ENCODE measurements at regions not wholly inside any gene's neighbourhood (a gene's known extent, or its start where the extent isn't known, plus 50 kb on each side); places are given as distances from the start of the nearest gene placed in this dataset.

DNA sequence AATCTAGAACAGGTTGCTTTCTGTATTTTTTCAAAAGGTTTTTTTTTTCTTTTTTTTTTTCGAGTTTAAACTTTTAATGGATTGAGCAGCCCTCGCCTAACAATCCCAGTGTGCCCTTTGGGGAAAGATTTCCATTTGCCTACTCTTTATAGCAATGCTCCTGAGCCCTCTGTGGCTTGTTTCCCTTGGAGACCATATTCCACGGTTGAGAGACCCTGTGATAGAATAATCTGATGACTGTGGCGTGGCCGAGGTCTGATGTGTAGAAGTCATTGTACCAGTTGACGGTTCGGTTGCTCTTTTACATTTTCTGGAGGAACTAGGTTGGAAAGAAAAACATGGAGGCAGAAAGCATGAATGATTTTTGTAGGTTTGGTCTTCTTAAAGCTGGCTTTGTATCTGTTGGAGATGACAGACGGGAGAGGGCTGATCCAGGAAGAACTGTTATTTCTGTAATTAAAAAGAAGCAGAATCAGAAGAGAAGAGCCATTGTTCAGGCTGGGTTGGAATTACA, 305.7 kb upstream of the NRIP1 start:
- Histone ChIP-seq H3K27ac (ENCODE audit: extremely low read depth, low read depth, low read length) (no peak overlapping the region), H3K4me1 (ENCODE audit: control insufficient read depth, insufficient read depth, low read length) (no peaks in the 10 kb centered on the region), H3K4me3 (ENCODE audit: low read depth, low read length) (no peak overlapping the region), H3K36me3 (ENCODE audit: control insufficient read depth in 2 of 2, insufficient read depth in 1 of 2, low read length in 2 of 2) (no peaks in the 10 kb centered on the region), H3K9me3 (ENCODE audit: control insufficient read depth, insufficient read depth, low read depth, low read length) (no peaks in the 10 kb centered on the region)
- POLR2A ChIA-PET: no interaction called here
- CTCF ChIA-PET: interaction anchor here (0.6 kb wide), 1 partner anchor 151 kb away, joined by 6 read pairs; no protein-coding TSS in a partner anchor
- no peak for TF ChIP-seq WT1 (tag by site-specific recombination; IDR thresholded peaks at IDR 0.05)
- no peak for TF ChIP-seq ZNF548 (tag by site-specific recombination; IDR thresholded peaks at IDR 0.05)
- TF ChIP-seq ZNF175 (tag by site-specific recombination; IDR thresholded peaks at IDR 0.05): no peak

DNA sequence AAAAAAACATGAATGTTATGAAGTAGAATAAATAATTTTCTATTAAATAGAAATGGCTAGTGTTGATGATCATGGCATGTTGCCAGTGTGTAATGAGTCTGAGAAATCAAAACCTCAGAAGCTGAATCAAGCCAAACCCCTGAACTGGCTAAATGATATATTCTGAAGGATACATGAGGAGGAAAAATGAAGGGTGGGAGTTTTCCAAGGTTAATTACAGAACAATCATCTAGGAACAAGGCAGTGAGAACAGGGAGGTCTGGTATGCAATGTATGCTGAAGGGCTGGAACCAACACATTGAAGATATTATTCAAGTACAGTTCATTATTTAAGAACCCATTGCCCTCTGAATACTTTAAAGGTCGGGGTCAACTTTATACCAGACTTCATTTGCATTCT, 309.1 kb upstream of the NRIP1 start:
- Histone ChIP-seq H3K4me3 (ENCODE audit: low read depth, low read length) (no peak overlapping the region), H3K9me3 (ENCODE audit: control insufficient read depth, insufficient read depth, low read depth, low read length) (no peaks in the 10 kb centered on the region), H3K27ac (ENCODE audit: extremely low read depth, low read depth, low read length) (no peak overlapping the region), H3K4me1 (ENCODE audit: control insufficient read depth, insufficient read depth, low read length) (no peaks in the 10 kb centered on the region), H3K36me3 (ENCODE audit: control insufficient read depth in 2 of 2, insufficient read depth in 1 of 2, low read length in 2 of 2) (no peaks in the 10 kb centered on the region)
- ChIA-PET CTCF (no interaction called here), POLR2A (no interaction called here)
- TF ChIP-seq ZNF548 (tag by site-specific recombination; IDR thresholded peaks at IDR 0.05) (no peak), ZNF561 (tag by site-specific recombination; IDR thresholded peaks at IDR 0.05; ENCODE audit: borderline replicate concordance) (no peak), SP3 (tag by site-specific recombination; IDR thresholded peaks at IDR 0.05) (no peak)
- TF ChIP-seq, protein P1, sequence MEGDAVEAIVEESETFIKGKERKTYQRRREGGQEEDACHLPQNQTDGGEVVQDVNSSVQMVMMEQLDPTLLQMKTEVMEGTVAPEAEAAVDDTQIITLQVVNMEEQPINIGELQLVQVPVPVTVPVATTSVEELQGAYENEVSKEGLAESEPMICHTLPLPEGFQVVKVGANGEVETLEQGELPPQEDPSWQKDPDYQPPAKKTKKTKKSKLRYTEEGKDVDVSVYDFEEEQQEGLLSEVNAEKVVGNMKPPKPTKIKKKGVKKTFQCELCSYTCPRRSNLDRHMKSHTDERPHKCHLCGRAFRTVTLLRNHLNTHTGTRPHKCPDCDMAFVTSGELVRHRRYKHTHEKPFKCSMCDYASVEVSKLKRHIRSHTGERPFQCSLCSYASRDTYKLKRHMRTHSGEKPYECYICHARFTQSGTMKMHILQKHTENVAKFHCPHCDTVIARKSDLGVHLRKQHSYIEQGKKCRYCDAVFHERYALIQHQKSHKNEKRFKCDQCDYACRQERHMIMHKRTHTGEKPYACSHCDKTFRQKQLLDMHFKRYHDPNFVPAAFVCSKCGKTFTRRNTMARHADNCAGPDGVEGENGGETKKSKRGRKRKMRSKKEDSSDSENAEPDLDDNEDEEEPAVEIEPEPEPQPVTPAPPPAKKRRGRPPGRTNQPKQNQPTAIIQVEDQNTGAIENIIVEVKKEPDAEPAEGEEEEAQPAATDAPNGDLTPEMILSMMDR (tag by site-specific recombination; IDR thresholded peaks at IDR 0.05): no peak
- TF ChIP-seq, protein P2, sequence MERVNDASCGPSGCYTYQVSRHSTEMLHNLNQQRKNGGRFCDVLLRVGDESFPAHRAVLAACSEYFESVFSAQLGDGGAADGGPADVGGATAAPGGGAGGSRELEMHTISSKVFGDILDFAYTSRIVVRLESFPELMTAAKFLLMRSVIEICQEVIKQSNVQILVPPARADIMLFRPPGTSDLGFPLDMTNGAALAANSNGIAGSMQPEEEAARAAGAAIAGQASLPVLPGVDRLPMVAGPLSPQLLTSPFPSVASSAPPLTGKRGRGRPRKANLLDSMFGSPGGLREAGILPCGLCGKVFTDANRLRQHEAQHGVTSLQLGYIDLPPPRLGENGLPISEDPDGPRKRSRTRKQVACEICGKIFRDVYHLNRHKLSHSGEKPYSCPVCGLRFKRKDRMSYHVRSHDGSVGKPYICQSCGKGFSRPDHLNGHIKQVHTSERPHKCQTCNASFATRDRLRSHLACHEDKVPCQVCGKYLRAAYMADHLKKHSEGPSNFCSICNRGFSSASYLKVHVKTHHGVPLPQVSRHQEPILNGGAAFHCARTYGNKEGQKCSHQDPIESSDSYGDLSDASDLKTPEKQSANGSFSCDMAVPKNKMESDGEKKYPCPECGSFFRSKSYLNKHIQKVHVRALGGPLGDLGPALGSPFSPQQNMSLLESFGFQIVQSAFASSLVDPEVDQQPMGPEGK (tag by site-specific recombination; IDR thresholded peaks at IDR 0.05): no peak
- TF ChIP-seq, protein P3, sequence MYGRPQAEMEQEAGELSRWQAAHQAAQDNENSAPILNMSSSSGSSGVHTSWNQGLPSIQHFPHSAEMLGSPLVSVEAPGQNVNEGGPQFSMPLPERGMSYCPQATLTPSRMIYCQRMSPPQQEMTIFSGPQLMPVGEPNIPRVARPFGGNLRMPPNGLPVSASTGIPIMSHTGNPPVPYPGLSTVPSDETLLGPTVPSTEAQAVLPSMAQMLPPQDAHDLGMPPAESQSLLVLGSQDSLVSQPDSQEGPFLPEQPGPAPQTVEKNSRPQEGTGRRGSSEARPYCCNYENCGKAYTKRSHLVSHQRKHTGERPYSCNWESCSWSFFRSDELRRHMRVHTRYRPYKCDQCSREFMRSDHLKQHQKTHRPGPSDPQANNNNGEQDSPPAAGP (tag by site-specific recombination; IDR thresholded peaks at IDR 0.05): no peak

DNA sequence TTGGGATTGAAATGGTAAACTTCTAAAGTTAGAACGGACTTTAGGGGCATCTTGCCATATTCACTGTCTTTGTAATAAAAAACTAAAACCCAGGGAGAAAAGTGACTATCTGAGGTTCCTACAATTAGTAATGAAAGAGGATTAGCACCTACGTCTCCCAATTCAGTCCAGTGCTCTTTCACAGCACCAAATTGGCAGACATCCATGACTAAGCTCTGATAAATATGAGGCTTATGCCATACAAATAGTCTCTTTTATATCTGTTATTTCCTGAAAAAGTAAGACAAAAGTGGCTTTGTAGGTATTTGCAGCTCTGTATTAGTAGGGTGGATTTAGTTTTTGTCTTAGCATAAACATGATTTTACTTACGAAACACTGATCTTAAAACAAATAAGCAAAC, 315.0 kb upstream of the NRIP1 start:
- POLR2A ChIA-PET: no interaction called here
- CTCF ChIA-PET: no interaction called here

DNA sequence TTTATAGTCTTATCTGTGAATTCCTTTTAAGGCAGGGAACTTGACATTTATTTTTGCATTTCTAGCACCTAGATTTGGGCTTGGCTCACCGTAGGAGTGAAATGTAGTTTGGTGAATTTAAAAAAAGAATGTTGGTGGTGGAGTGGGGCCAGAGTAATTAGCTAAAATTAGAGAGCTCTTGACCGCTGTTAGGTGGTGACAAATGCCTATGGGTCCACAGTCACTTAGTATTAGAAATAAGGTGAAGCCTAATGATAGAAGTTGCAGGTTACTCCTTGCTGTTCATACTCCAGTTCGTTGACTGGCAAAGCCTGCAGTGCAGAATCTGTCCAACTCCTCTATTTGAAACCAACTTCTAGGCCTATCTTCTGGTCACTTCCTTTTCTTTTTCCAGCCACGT, 318.8 kb upstream of the NRIP1 start:
- TF ChIP-seq, protein P4, sequence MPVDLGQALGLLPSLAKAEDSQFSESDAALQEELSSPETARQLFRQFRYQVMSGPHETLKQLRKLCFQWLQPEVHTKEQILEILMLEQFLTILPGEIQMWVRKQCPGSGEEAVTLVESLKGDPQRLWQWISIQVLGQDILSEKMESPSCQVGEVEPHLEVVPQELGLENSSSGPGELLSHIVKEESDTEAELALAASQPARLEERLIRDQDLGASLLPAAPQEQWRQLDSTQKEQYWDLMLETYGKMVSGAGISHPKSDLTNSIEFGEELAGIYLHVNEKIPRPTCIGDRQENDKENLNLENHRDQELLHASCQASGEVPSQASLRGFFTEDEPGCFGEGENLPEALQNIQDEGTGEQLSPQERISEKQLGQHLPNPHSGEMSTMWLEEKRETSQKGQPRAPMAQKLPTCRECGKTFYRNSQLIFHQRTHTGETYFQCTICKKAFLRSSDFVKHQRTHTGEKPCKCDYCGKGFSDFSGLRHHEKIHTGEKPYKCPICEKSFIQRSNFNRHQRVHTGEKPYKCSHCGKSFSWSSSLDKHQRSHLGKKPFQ (tag by site-specific recombination; IDR thresholded peaks at IDR 0.05): no peak
- TF ChIP-seq ZNF558 (tag by site-specific recombination; IDR thresholded peaks at IDR 0.05): no peak
- TF ChIP-seq ZBTB1 (tag by site-specific recombination; IDR thresholded peaks at IDR 0.05): no peak
- TF ChIP-seq GLIS1 (tag by site-specific recombination; IDR thresholded peaks at IDR 0.05): no peak
- TF ChIP-seq GLI2 (tag by site-specific recombination; IDR thresholded peaks at IDR 0.05; ENCODE audit: borderline replicate concordance, low read depth): no peak
- no peaks in the 10 kb centered on the region for H3K9me3 ChIP-seq (ENCODE audit: control insufficient read depth, insufficient read depth, low read depth, low read length)
- H3K27ac ChIP-seq (ENCODE audit: extremely low read depth, low read depth, low read length): no peak overlapping the region
- POLR2A ChIA-PET: no interaction called here
- H3K4me3 ChIP-seq (ENCODE audit: low read depth, low read length): no peak overlapping the region
- no peaks in the 10 kb centered on the region for H3K36me3 ChIP-seq (ENCODE audit: control insufficient read depth in 2 of 2, insufficient read depth in 1 of 2, low read length in 2 of 2)
- H3K4me1 ChIP-seq (ENCODE audit: control insufficient read depth, insufficient read depth, low read length): no peaks in the 10 kb centered on the region
- CTCF ChIA-PET: interaction anchor here (0.6 kb wide), 1 partner anchor 52 kb away, joined by 3 read pairs; no protein-coding TSS in a partner anchor

More for the DNA sequence above, 315.0 kb upstream of the NRIP1 start:
- H3K4me3 ChIP-seq (ENCODE audit: low read depth, low read length): no peak overlapping the region
- H3K4me1 ChIP-seq (ENCODE audit: control insufficient read depth, insufficient read depth, low read length): no peaks in the 10 kb centered on the region
- TF ChIP-seq ZNF391 (tag by site-specific recombination; IDR thresholded peaks at IDR 0.05; ENCODE audit: borderline replicate concordance, low read depth) (no peak), ZNF23 (tag by site-specific recombination; IDR thresholded peaks at IDR 0.05; ENCODE audit: borderline replicate concordance) (no peak), ZNF48 (tag by site-specific recombination; IDR thresholded peaks at IDR 0.05) (no peak), BCL11A (tag by site-specific recombination; IDR thresholded peaks at IDR 0.05; ENCODE audit: low read depth) (no peak), ZNF341 (tag by site-specific recombination; IDR thresholded peaks at IDR 0.05; ENCODE audit: low read depth) (no peak), KLF8 (tag by site-specific recombination; IDR thresholded peaks at IDR 0.05) (no peak), ZNF707 (tag by site-specific recombination; IDR thresholded peaks at IDR 0.05) (no peak), ZNF350 (tag by site-specific recombination; IDR thresholded peaks at IDR 0.05) (no peak)
- no peak overlapping the region for H3K27ac ChIP-seq (ENCODE audit: extremely low read depth, low read depth, low read length)
- no peaks in the 10 kb centered on the region for H3K36me3 ChIP-seq (ENCODE audit: control insufficient read depth in 2 of 2, insufficient read depth in 1 of 2, low read length in 2 of 2)
- no peaks in the 10 kb centered on the region for H3K9me3 ChIP-seq (ENCODE audit: control insufficient read depth, insufficient read depth, low read depth, low read length)

Data from HEK293 (cell line).